ENCODE measurements at regions not wholly inside any gene's neighbourhood (a gene's known extent, or its start where the extent isn't known, plus 50 kb on each side); places are given as distances from the start of the nearest gene placed in this dataset.
A peak's percentile ranks its signal among the peaks of the same experiment; 100 is the strongest.

GRCh38 chr18:11388755-11389680 is 220.4 kb upstream of the SLC35G4 start:
- Histone ChIP-seq H3K4me3 (no peak overlapping the region), H3K4me1 (no peaks in the 10 kb centered on the region), H3K27me3 (no peaks in the 10 kb centered on the region), H3K36me3 (no peaks in the 10 kb centered on the region), H3K9me3 (no peaks in the 10 kb centered on the region), H3K27ac (no peak overlapping the region)
- no peak for DNase-seq
- TF ChIP-seq, protein P1, sequence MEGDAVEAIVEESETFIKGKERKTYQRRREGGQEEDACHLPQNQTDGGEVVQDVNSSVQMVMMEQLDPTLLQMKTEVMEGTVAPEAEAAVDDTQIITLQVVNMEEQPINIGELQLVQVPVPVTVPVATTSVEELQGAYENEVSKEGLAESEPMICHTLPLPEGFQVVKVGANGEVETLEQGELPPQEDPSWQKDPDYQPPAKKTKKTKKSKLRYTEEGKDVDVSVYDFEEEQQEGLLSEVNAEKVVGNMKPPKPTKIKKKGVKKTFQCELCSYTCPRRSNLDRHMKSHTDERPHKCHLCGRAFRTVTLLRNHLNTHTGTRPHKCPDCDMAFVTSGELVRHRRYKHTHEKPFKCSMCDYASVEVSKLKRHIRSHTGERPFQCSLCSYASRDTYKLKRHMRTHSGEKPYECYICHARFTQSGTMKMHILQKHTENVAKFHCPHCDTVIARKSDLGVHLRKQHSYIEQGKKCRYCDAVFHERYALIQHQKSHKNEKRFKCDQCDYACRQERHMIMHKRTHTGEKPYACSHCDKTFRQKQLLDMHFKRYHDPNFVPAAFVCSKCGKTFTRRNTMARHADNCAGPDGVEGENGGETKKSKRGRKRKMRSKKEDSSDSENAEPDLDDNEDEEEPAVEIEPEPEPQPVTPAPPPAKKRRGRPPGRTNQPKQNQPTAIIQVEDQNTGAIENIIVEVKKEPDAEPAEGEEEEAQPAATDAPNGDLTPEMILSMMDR (IDR thresholded peaks at IDR 0.05): no peak
- no peak for TF ChIP-seq POLR2A (IDR thresholded peaks at IDR 0.05)

GRCh38 chr18:11387880-11388279 is 221.5 kb upstream of the SLC35G4 start:
- Histone ChIP-seq H3K27me3 (no peaks in the 10 kb centered on the region), H3K9me3 (no peaks in the 10 kb centered on the region), H3K4me1 (no peaks in the 10 kb centered on the region), H3K27ac (no peak overlapping the region), H3K36me3 (no peaks in the 10 kb centered on the region), H3K4me3 (no peak overlapping the region)
- peak in 2 of 3 donors; percentile 22 to 53 for DNase-seq
- TF ChIP-seq, protein P1 (IDR thresholded peaks at IDR 0.05): no peak
- TF ChIP-seq POLR2A (IDR thresholded peaks at IDR 0.05): no peak

GRCh38 chr18:11383381-11383780 is 226.0 kb upstream of the SLC35G4 start:
- DNase-seq: no peak
- Histone ChIP-seq H3K27me3 (no peaks in the 10 kb centered on the region), H3K9me3 (no peaks in the 10 kb centered on the region), H3K4me3 (no peak overlapping the region), H3K27ac (no peak overlapping the region), H3K36me3 (no peaks in the 10 kb centered on the region), H3K4me1 (no peaks in the 10 kb centered on the region)
- TF ChIP-seq, protein P1 (IDR thresholded peaks at IDR 0.05): no peak
- TF ChIP-seq POLR2A (IDR thresholded peaks at IDR 0.05): no peak

DNA sequence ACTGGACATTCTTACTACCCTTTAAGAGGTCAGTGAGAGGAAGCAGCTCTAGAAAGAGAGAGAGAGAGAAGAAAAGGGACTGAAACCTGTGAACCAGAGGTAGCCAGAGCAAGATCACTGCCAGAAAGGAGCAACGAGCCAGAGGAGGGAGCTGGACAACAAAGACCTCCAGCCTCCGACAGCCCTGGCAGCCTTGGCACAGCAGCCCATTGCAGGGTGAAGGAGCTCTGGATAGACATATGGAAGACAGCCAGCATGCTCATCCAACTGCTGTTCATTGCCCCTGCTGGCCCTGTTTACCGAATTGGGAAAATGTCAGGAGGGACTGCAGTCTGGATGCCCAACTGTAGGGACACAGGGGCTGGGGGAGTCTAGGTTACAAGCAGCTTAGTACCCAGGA is 228.4 kb upstream of the SLC35G4 start:
- Histone ChIP-seq H3K4me3 (no peak overlapping the region), H3K4me1 (no peaks in the 10 kb centered on the region), H3K27ac (no peak overlapping the region), H3K36me3 (no peaks in the 10 kb centered on the region), H3K9me3 (no peaks in the 10 kb centered on the region), H3K27me3 (no peaks in the 10 kb centered on the region)
- TF ChIP-seq POLR2A (IDR thresholded peaks at IDR 0.05): no peak
- TF ChIP-seq, protein P1 (IDR thresholded peaks at IDR 0.05): no peak
- DNase-seq: no peak

- Histone ChIP-seq H3K27ac (no peak overlapping the region), H3K4me1 (no peaks in the 10 kb centered on the region), H3K36me3 (no peaks in the 10 kb centered on the region), H3K9me3 (no peaks in the 10 kb centered on the region), H3K27me3 (no peaks in the 10 kb centered on the region), H3K4me3 (no peak overlapping the region)
- TF ChIP-seq, protein P1 (IDR thresholded peaks at IDR 0.05): no peak
- TF ChIP-seq POLR2A (IDR thresholded peaks at IDR 0.05): no peak
- DNase-seq: no peak
These were observed 229.7 kb upstream of the SLC35G4 start for GRCh38 chr18:11379660-11380059.

Data from Peyer's patch (tissue), 4 donors.